Panc1 (cell line): ENCODE measurements at regions not wholly inside any gene's neighbourhood (a gene's known extent, or its start where the extent isn't known, plus 50 kb on each side); places are given as distances from the start of the nearest gene placed in this dataset.

Source experiments
- CTCF ChIP-seq: fragments of 450-650 bp; IDR thresholded peaks from 2 replicates; pipeline ENCODE4 v1.5.1; 2017; ENCODE audit warnings: mild to moderate bottlenecking
- POLR2AphosphoS5 ChIP-seq: IDR thresholded peaks from 2 replicates; pipeline ENCODE4 v1.6.1; 2012; ENCODE audit warnings: mild to moderate bottlenecking, low read depth, low read length, moderate library complexity
- REST ChIP-seq, 2 experiments: IDR thresholded peaks; 2 replicates each; pipeline ENCODE4 v1.6.1; 2011 to 2012; ENCODE audit warnings: low read depth in 2 of 2, control low read depth in 1 of 2, low read length in 1 of 2, mild to moderate bottlenecking in 1 of 2, moderate library complexity in 1 of 2; ENCODE audit not compliant: insufficient read depth in 1 of 2

- TF ChIP-seq POLR2AphosphoS5, result no peak
- no peak for TF ChIP-seq CTCF
- TF ChIP-seq REST (IDR thresholded peaks at IDR 0.05; ENCODE audit: insufficient read depth in 1 of 2, low read depth in 2 of 2, low read length in 1 of 2), result no peak
These were observed 463.9 kb upstream of the PCDH7 start for GRCh38 chr4:30256116-30256832.
